GM19397 (cell line): ENCODE measurements at regions not wholly inside any gene's neighbourhood (a gene's known extent, or its start where the extent isn't known, plus 50 kb on each side); places are given as distances from the start of the nearest gene placed in this dataset.
A peak's percentile ranks its signal among the peaks of the same experiment; 100 is the strongest.

Source experiments
- ATAC-seq: cut with Tn5 transposase; IDR thresholded peaks from one replicate; pipeline ENCODE4 v1.9.1; 2021; ENCODE audit warnings: mild to moderate bottlenecking, moderate library complexity; ENCODE audit not compliant: unreplicated experiment

- peak; percentile 87 for ATAC-seq
Observed at GRCh38 chr10:111338805-111339204, 262.0 kb downstream of the ADRA2A start.

GRCh38 chr10:111344804-111345203, 268.0 kb downstream of the ADRA2A start:
- no peak for ATAC-seq

GRCh38 chr10:111347386-111348013, 270.7 kb downstream of the ADRA2A start:
- ATAC-seq = no peak

GRCh38 chr10:111348076-111348475, 271.2 kb downstream of the ADRA2A start:
- no peak for ATAC-seq

- ATAC-seq = no peak
Observed at GRCh38 chr10:111354859-111355258, 278.0 kb downstream of the ADRA2A start.

GRCh38 chr10:111356571-111356970, 279.7 kb downstream of the ADRA2A start:
- ATAC-seq = no peak

- ATAC-seq = no peak
Observed at GRCh38 chr10:111357859-111358258, 281.0 kb downstream of the ADRA2A start.

- ATAC-seq = peak; percentile 91
Observed at GRCh38 chr10:111360260-111360925, 283.6 kb downstream of the ADRA2A start.

GRCh38 chr10:111367531-111367930, 290.7 kb downstream of the ADRA2A start:
- no peak for ATAC-seq

GRCh38 chr10:111370101-111370500, 293.3 kb downstream of the ADRA2A start:
- no peak for ATAC-seq

- ATAC-seq = no peak
Observed at GRCh38 chr10:111373696-111374095, 296.9 kb downstream of the ADRA2A start.

- ATAC-seq = no peak
Observed at GRCh38 chr10:111379534-111380187, 302.8 kb downstream of the ADRA2A start.

GRCh38 chr10:111384556-111384955, 307.7 kb downstream of the ADRA2A start:
- no peak for ATAC-seq

GRCh38 chr10:111390813-111391563, 314.2 kb downstream of the ADRA2A start:
- no peak for ATAC-seq

GRCh38 chr10:111392159-111392558, 315.3 kb downstream of the ADRA2A start:
- no peak for ATAC-seq

- ATAC-seq = no peak
Observed at GRCh38 chr10:111392910-111393309, 316.1 kb downstream of the ADRA2A start.

- ATAC-seq = no peak
Observed at GRCh38 chr10:111410740-111411139, 333.9 kb downstream of the ADRA2A start.

- no peak for ATAC-seq
Observed at GRCh38 chr10:111425459-111425858, 348.6 kb downstream of the ADRA2A start.

GRCh38 chr10:111429288-111430028, 352.6 kb downstream of the ADRA2A start:
- no peak for ATAC-seq

GRCh38 chr10:111430070-111430469, 353.2 kb downstream of the ADRA2A start:
- ATAC-seq = no peak

GRCh38 chr10:111432588-111432987, 355.8 kb downstream of the ADRA2A start:
- ATAC-seq = no peak
